Sigmoid colon (tissue), 6 donors: ENCODE measurements at regions not wholly inside any gene's neighbourhood (a gene's known extent, or its start where the extent isn't known, plus 50 kb on each side); places are given as distances from the start of the nearest gene placed in this dataset.

ENCODE experiments used
- DNase-seq: peaks from one replicate; pipeline ENCODE4 v3.0.0-alpha.2; 2019
- H3K27ac ChIP-seq, 4 donors: fragments of 200-600 bp; sonication (generic); one replicate each; pipeline ENCODE4 v1.5.1; 2016 to 2019; ENCODE audit warnings: mild to moderate bottlenecking in 1 of 4
- H3K27me3 ChIP-seq, 3 donors: fragments of 200-600 bp; sonication (generic); one replicate each; pipeline ENCODE4 v1.5.1; 2019; ENCODE audit warnings: mild to moderate bottlenecking in 1 of 3
- H3K36me3 ChIP-seq, 4 donors: fragments of 200-600 bp; sonication (generic); one replicate each; pipeline ENCODE4 v1.5.1; 2016 to 2019
- H3K4me1 ChIP-seq, 4 donors: fragments of 200-600 bp; sonication (generic); one replicate each; pipeline ENCODE4 v1.5.1; 2017 to 2019
- H3K4me3 ChIP-seq, 4 donors: fragments of 200-600 bp; sonication (generic); one replicate each; pipeline ENCODE4 v1.5.1; 2017 to 2019; ENCODE audit warnings: mild to moderate bottlenecking in 2 of 4, moderate library complexity in 1 of 4
- H3K9me3 ChIP-seq, 4 donors: fragments of 200-600 bp in 3 of 4; sonication (generic) in 3 of 4; one replicate each; pipeline versions ENCODE4 v1.5.1 to v1.6.1; 2013 to 2019
- CTCF ChIP-seq, 4 experiments: fragments of 450-650 bp in 3 of 4; fragments of 200-600 bp in 1 of 4; IDR thresholded peaks; one replicate each; pipeline ENCODE4 v1.5.1; 2016 to 2019; ENCODE audit warnings: antibody characterized with exemption in 4 of 4, mild to moderate bottlenecking in 3 of 4, moderate library complexity in 2 of 4
- EP300 ChIP-seq, 4 donors: sonication (generic); formaldehyde crosslinking; IDR thresholded peaks; one replicate each; pipeline ENCODE4 v1.6.1; 2017; ENCODE audit warnings: antibody characterized with exemption in 4 of 4
- POLR2A ChIP-seq, 2 donors: fragments of 450-650 bp; IDR thresholded peaks; one replicate each; pipeline ENCODE4 v1.6.1; 2016; ENCODE audit warnings: antibody characterized with exemption in 2 of 2, mild to moderate bottlenecking in 2 of 2, moderate library complexity in 2 of 2
- POLR2AphosphoS5 ChIP-seq, 4 donors: sonication (generic); formaldehyde crosslinking; IDR thresholded peaks; one replicate each; pipeline ENCODE4 v1.6.1; 2017; ENCODE audit warnings: antibody characterized with exemption in 4 of 4
- WGBS, 2 donors: extraction: QIAGEN DNeasy Blood & Tissue Kit; methylation state at CpG; one replicate each; pipeline ENCODE4 v1.1.7; 2013; 5-methylcytosine and 5-hydroxymethylcytosine counted together
- intact Hi-C: fragments of 100-400 bp; cut with DNase I; formaldehyde crosslinking; loops from one replicate; pipeline ENCODE4 v1.15.1; 2023
- donor health status: healthy with polysubstance abuse.
- donor health status: healthy.

- intact Hi-C loops, result no loop called here
- Histone ChIP-seq H3K27ac (no peak overlapping the region), H3K27me3 (no peaks in the 10 kb centered on the region), H3K36me3 (no peaks in the 10 kb centered on the region), H3K4me1 (no peaks in the 10 kb centered on the region), H3K9me3 (no peaks in the 10 kb centered on the region), H3K4me3 (no peak overlapping the region)
- TF ChIP-seq POLR2A (IDR thresholded peaks at IDR 0.05), result no peak
- no peak for TF ChIP-seq POLR2AphosphoS5 (IDR thresholded peaks at IDR 0.05)
- TF ChIP-seq EP300 (IDR thresholded peaks at IDR 0.05), result no peak
- no peak for TF ChIP-seq CTCF (IDR thresholded peaks at IDR 0.05)
- DNase-seq, result no peak
- 48 to 64% methylated on average over 3 of the region's 3 CpGs for WGBS, 2 donors
These were observed 1315.1 kb upstream of the PCDH7 start for GRCh38 chr4:29405116-29405515.

GRCh38 chr4:29415771-29416170, 1304.4 kb upstream of the PCDH7 start:
- Histone ChIP-seq H3K36me3 (no peaks in the 10 kb centered on the region), H3K27ac (no peak overlapping the region), H3K4me1 (no peaks in the 10 kb centered on the region), H3K4me3 (no peak overlapping the region), H3K9me3 (no peaks in the 10 kb centered on the region), H3K27me3 (no peaks in the 10 kb centered on the region)
- 43 to 69% methylated on average over 3 of the region's 3 CpGs for WGBS, 2 donors
- intact Hi-C loops, result no loop called here
- TF ChIP-seq EP300 (IDR thresholded peaks at IDR 0.05) (no peak), POLR2A (IDR thresholded peaks at IDR 0.05) (no peak), CTCF (IDR thresholded peaks at IDR 0.05) (no peak), POLR2AphosphoS5 (IDR thresholded peaks at IDR 0.05) (no peak)
- no peak for DNase-seq

GRCh38 chr4:29423836-29424721, 1296.1 kb upstream of the PCDH7 start:
- H3K27ac ChIP-seq, result no peak overlapping the region
- H3K4me3 ChIP-seq, result no peak overlapping the region
- no peak for DNase-seq
- TF ChIP-seq EP300 (IDR thresholded peaks at IDR 0.05) (no peak), POLR2AphosphoS5 (IDR thresholded peaks at IDR 0.05) (no peak), CTCF (IDR thresholded peaks at IDR 0.05) (no peak), POLR2A (IDR thresholded peaks at IDR 0.05) (no peak)
- intact Hi-C loops, result no loop called here
- no peaks in the 10 kb centered on the region for H3K27me3 ChIP-seq
- peaks cover 0 to 9% (median 4%) of the 10 kb centered on the region in 4 donors for H3K4me1 ChIP-seq
- H3K9me3 ChIP-seq, result no peaks in the 10 kb centered on the region
- H3K36me3 ChIP-seq, result no peaks in the 10 kb centered on the region
- 75 to 79% methylated on average over 7 of the region's 7 CpGs for WGBS, 2 donors

GRCh38 chr4:29453303-29453820, 1266.8 kb upstream of the PCDH7 start:
- peaks cover 0 to 5% (median 0%) of the 10 kb centered on the region in 4 donors for H3K9me3 ChIP-seq
- TF ChIP-seq CTCF (IDR thresholded peaks at IDR 0.05) (no peak), EP300 (IDR thresholded peaks at IDR 0.05) (no peak), POLR2AphosphoS5 (IDR thresholded peaks at IDR 0.05) (no peak), POLR2A (IDR thresholded peaks at IDR 0.05) (no peak)
- no peaks in the 10 kb centered on the region for H3K27me3 ChIP-seq
- H3K36me3 ChIP-seq, result no peaks in the 10 kb centered on the region
- WGBS, 2 donors, result 40 to 64% methylated on average over 5 of the region's 5 CpGs
- no peak overlapping the region for H3K4me3 ChIP-seq
- no peak for DNase-seq
- no peaks in the 10 kb centered on the region for H3K4me1 ChIP-seq
- intact Hi-C loops, result no loop called here
- H3K27ac ChIP-seq, result no peak overlapping the region
